Smooth muscle cell (in vitro differentiated cells): ENCODE measurements at regions not wholly inside any gene's neighbourhood (a gene's known extent, or its start where the extent isn't known, plus 50 kb on each side); places are given as distances from the start of the nearest gene placed in this dataset.

ENCODE experiments used
- DNase-seq: peaks from one replicate; lab custom pipeline; 2025; ENCODE audit not compliant: unreplicated experiment; lab: John Stamatoyannopoulos, UW
- H2AFZ ChIP-seq: fragments of 200-600 bp; sonication (generic); 2 replicates; pipeline ENCODE4 v1.6.0; 2016; ENCODE audit warnings: antibody characterized with exemption, low read depth, mild to moderate bottlenecking
- H3F3A ChIP-seq: fragments of 200-600 bp; sonication (generic); 2 replicates; pipeline ENCODE4 v1.6.0; 2017; ENCODE audit warnings: antibody characterized with exemption, low read depth
- H3K27ac ChIP-seq: fragments of 200-600 bp; sonication (generic); 2 replicates; pipeline ENCODE4 v1.5.1; 2016; ENCODE audit warnings: low read depth, mild to moderate bottlenecking
- H3K27me3 ChIP-seq: fragments of 200-600 bp; sonication (generic); 2 replicates; pipeline ENCODE4 v1.6.1; 2016; ENCODE audit warnings: low read depth, mild to moderate bottlenecking
- H3K36me3 ChIP-seq: fragments of 200-600 bp; sonication (generic); 2 replicates; pipeline ENCODE4 v1.5.1; 2016; ENCODE audit warnings: low read depth
- H3K4me1 ChIP-seq: fragments of 200-600 bp; sonication (generic); 2 replicates; pipeline ENCODE4 v1.5.1; 2016; ENCODE audit warnings: low read depth
- H3K4me2 ChIP-seq: fragments of 200-600 bp; sonication (generic); 2 replicates; pipeline ENCODE4 v1.6.0; 2016; ENCODE audit warnings: mild to moderate bottlenecking
- H3K4me3 ChIP-seq: fragments of 200-600 bp; sonication (generic); 2 replicates; pipeline ENCODE4 v1.5.1; 2016; ENCODE audit warnings: mild to moderate bottlenecking
- H3K79me2 ChIP-seq: fragments of 200-600 bp; sonication (generic); 2 replicates; pipeline ENCODE4 v1.6.0; 2016; ENCODE audit warnings: low read depth, mild to moderate bottlenecking
- H3K9ac ChIP-seq: fragments of 200-600 bp; sonication (generic); 2 replicates; pipeline ENCODE4 v1.6.0; 2016; ENCODE audit warnings: low read depth
- H3K9me3 ChIP-seq: fragments of 200-600 bp; sonication (generic); replicated peaks from 2 replicates; pipeline ENCODE4 v1.5.1; 2016; ENCODE audit warnings: low read depth
- H4K20me1 ChIP-seq: fragments of 200-600 bp; sonication (generic); 2 replicates; pipeline ENCODE4 v1.6.0; 2016; ENCODE audit warnings: low read depth
- CTCF ChIP-seq: fragments of 200-600 bp; sonication (generic); IDR thresholded peaks from 2 replicates; pipeline ENCODE4 v1.5.1; 2017; ENCODE audit warnings: borderline replicate concordance, mild to moderate bottlenecking, antibody characterized with exemption; ENCODE audit not compliant: insufficient read depth, poor library complexity, severe bottlenecking
- WGBS: methylation state at CpG from one replicate; pipeline ENCODE4 v1.1.7; 2016; ENCODE audit warnings: low lambda C conversion rate; 5-methylcytosine and 5-hydroxymethylcytosine counted together

- Histone ChIP-seq H3K27me3 (no peaks in the 10 kb centered on the region), H3K9ac (no peak overlapping the region)
Measured at GRCh38 chr14:65185829-65186228, 83.5 kb upstream of the MAX start.

GRCh38 chr14:65186951-65187350 is 84.6 kb upstream of the MAX start:
- Histone ChIP-seq H4K20me1 (no peaks in the 10 kb centered on the region), H3K9ac (no peak overlapping the region), H3K9me3 (no peaks in the 10 kb centered on the region), H3K4me1 (peaks cover 10% of the 10 kb centered on the region), H3K4me3 (no peak overlapping the region), H2AFZ (no peak overlapping the region), H3F3A (no peaks in the 10 kb centered on the region), H3K4me2 (no peak overlapping the region), H3K36me3 (no peaks in the 10 kb centered on the region), H3K27me3 (no peaks in the 10 kb centered on the region), H3K79me2 (no peaks in the 10 kb centered on the region), H3K27ac (no peak overlapping the region)
- DNase-seq: no peak
- TF ChIP-seq CTCF: no peak
- 92% methylated on average over 3 of the region's 3 CpGs for WGBS

More at GRCh38 chr14:65185829-65186228, 83.5 kb upstream of the MAX start:
- 75% methylated on average over 4 of the region's 4 CpGs for WGBS
- Histone ChIP-seq H3K9me3 (no peaks in the 10 kb centered on the region), H2AFZ (no peak overlapping the region), H3K27ac (no peak overlapping the region), H3F3A (no peaks in the 10 kb centered on the region), H3K4me3 (no peak overlapping the region), H3K4me1 (peaks cover 10% of the 10 kb centered on the region), H3K4me2 (no peak overlapping the region), H4K20me1 (no peaks in the 10 kb centered on the region), H3K36me3 (no peaks in the 10 kb centered on the region), H3K79me2 (no peaks in the 10 kb centered on the region)
- DNase-seq: no peak
- no peak for TF ChIP-seq CTCF

- 61% methylated on average over 8 of the region's 8 CpGs for WGBS
- Histone ChIP-seq H3K27ac (no peak overlapping the region), H3K4me1 (peaks cover 10% of the 10 kb centered on the region), H3K27me3 (no peaks in the 10 kb centered on the region), H2AFZ (no peak overlapping the region), H3K36me3 (no peaks in the 10 kb centered on the region), H3K9me3 (no peaks in the 10 kb centered on the region), H4K20me1 (no peaks in the 10 kb centered on the region), H3K9ac (no peak overlapping the region), H3K4me2 (no peak overlapping the region), H3K4me3 (no peak overlapping the region), H3K79me2 (no peaks in the 10 kb centered on the region), H3F3A (no peaks in the 10 kb centered on the region)
- no peak for DNase-seq
- TF ChIP-seq CTCF: no peak
Measured at GRCh38 chr14:65187421-65188049, 85.2 kb upstream of the MAX start.

GRCh38 chr14:65190312-65190711 is 88.0 kb upstream of the MAX start:
- DNase-seq: no peak
- no peaks in the 10 kb centered on the region for H3F3A ChIP-seq
- no peak overlapping the region for H3K9ac ChIP-seq
- no peaks in the 10 kb centered on the region for H3K27me3 ChIP-seq
- no peak overlapping the region for H2AFZ ChIP-seq
- H4K20me1 ChIP-seq: no peaks in the 10 kb centered on the region
- no peaks in the 10 kb centered on the region for H3K9me3 ChIP-seq
- no peaks in the 10 kb centered on the region for H3K79me2 ChIP-seq
- no peaks in the 10 kb centered on the region for H3K36me3 ChIP-seq
- no peak overlapping the region for H3K27ac ChIP-seq
- WGBS: 91% methylated on average over 4 of the region's 4 CpGs
- H3K4me2 ChIP-seq: no peak overlapping the region
- peaks cover 3% of the 10 kb centered on the region for H3K4me1 ChIP-seq
- no peak for TF ChIP-seq CTCF
- H3K4me3 ChIP-seq: no peak overlapping the region
